ENCODE measurements at regions not wholly inside any gene's neighbourhood (a gene's known extent, or its start where the extent isn't known, plus 50 kb on each side); places are given as distances from the start of the nearest gene placed in this dataset.

DNA sequence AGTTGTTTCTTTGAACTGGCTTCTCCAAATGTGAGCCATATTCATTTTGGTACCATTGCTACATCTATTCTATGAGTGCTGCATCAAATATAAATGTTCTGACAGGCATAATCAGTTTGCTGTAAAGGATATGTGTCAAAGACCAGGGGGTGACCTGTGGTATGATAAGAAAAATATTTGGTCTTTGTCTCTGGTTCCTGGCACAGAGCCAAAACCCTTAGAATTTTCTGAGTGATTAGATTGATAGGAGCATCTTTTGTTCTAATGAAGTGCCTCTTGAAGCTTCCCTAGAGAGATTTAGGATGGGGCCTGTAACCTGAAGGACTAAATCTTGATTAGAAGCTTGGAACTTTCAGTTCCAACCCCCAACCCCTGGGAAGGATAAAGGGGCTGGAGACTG lies 256.3 kb downstream of the NNT start:
- no peak for DNase-seq (ENCODE audit: low read depth)
- TF ChIP-seq, protein P1, sequence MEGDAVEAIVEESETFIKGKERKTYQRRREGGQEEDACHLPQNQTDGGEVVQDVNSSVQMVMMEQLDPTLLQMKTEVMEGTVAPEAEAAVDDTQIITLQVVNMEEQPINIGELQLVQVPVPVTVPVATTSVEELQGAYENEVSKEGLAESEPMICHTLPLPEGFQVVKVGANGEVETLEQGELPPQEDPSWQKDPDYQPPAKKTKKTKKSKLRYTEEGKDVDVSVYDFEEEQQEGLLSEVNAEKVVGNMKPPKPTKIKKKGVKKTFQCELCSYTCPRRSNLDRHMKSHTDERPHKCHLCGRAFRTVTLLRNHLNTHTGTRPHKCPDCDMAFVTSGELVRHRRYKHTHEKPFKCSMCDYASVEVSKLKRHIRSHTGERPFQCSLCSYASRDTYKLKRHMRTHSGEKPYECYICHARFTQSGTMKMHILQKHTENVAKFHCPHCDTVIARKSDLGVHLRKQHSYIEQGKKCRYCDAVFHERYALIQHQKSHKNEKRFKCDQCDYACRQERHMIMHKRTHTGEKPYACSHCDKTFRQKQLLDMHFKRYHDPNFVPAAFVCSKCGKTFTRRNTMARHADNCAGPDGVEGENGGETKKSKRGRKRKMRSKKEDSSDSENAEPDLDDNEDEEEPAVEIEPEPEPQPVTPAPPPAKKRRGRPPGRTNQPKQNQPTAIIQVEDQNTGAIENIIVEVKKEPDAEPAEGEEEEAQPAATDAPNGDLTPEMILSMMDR (IDR thresholded peaks at IDR 0.05; ENCODE audit: control insufficient read depth, insufficient read depth, low read depth, low read length, missing control alignments) = no peak
- H3K4me3 ChIP-seq (ENCODE audit: control insufficient read depth, low read depth, low read length) = no peak overlapping the region

DNA sequence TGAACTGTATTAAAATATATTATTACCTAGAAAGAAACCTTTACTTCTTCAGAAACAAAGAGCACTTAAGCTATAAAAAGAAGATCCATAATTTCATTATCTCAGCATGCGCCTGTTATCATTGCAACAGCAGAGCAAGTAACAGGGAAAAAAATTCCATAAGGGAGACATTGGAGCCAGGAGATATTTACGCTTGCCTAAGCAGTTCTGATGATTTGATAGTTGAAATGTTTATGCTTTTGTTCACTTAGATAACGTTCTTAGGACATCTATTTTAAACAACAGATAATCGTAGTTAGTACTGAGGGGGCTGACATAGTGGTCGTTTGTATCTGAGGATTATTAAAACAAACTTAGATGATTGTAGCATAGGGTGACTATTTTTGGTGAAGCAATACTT lies 252.5 kb downstream of the NNT start:
- no peak overlapping the region for H3K4me3 ChIP-seq (ENCODE audit: control insufficient read depth, low read depth, low read length)
- TF ChIP-seq, protein P1 (IDR thresholded peaks at IDR 0.05; ENCODE audit: control insufficient read depth, insufficient read depth, low read depth, low read length, missing control alignments) = no peak
- no peak for DNase-seq (ENCODE audit: low read depth)

DNA sequence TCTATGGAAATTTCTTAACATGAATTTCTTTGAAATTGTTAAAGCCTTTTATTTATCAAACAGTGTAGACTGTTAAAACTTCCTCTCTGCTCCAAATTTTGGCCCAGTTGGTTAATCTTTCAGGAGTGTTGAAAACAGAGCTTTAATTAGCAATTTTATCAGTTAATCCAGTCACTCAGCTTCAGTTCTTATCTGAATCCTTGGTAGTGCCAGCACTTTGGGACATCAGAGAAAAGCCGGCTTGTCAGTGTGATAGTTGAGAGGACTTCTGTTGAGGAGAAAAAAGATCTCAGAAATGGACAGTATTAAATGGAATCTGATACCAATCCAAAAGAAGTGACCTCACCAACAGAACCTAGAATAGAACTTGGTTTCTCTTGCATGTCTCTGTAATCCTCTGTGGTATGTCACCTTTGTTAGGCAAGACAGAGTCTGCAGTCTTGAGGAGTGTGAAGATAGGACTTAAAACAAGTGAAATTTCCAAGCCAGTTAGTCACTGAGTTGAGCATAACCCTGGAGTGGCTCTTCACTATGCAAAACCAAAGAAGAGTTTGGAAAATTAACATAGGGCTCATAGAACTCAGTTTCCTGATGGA lies 251.8 kb downstream of the NNT start:
- DNase-seq (ENCODE audit: low read depth) = no peak
- H3K4me3 ChIP-seq (ENCODE audit: control insufficient read depth, low read depth, low read length) = no peak overlapping the region
- TF ChIP-seq, protein P1 (IDR thresholded peaks at IDR 0.05; ENCODE audit: control insufficient read depth, insufficient read depth, low read depth, low read length, missing control alignments) = no peak

DNA sequence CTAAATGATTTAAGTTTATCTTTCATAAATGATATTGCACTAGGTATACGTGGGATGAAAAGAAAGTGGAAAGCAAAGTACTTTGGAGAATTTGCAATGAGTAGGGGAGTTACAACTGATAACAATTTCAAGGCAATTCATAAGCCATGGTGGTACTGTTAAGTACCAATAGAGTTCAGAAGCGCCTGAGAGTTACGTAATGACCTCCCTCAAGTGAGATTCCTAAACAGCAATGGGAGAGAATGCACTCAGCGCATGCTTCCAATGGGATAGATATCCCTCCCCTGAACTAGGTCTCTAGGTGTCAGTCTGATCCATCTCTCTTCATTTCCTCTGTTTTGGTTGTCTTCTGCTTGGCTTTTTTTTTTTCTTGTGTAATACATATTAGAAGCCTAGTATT lies 249.3 kb downstream of the NNT start:
- TF ChIP-seq, protein P1 (IDR thresholded peaks at IDR 0.05; ENCODE audit: control insufficient read depth, insufficient read depth, low read depth, low read length, missing control alignments) = no peak
- no peak overlapping the region for H3K4me3 ChIP-seq (ENCODE audit: control insufficient read depth, low read depth, low read length)
- DNase-seq (ENCODE audit: low read depth) = no peak

DNA sequence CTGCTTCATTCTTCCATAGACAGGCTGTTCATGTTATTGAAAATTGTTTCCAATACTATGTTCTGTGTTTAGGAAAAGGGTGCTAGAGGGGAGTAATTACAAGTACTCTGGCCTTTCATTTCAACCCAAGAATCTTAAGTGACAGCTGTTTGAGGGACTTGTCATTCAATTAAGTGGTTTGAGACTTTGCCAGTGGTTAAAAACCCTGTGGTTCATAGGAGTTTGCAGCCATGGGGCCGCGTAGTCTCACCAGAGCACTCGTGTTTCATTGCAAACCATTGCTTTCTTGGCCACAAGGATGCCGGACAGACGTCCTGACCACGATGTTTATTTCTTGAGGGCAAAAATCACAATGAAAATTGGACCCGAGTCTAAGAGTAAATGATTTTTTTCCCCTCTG lies 248.8 kb downstream of the NNT start:
- DNase-seq (ENCODE audit: low read depth) = no peak
- TF ChIP-seq, protein P1 (IDR thresholded peaks at IDR 0.05; ENCODE audit: control insufficient read depth, insufficient read depth, low read depth, low read length, missing control alignments) = no peak
- H3K4me3 ChIP-seq (ENCODE audit: control insufficient read depth, low read depth, low read length) = no peak overlapping the region

DNA sequence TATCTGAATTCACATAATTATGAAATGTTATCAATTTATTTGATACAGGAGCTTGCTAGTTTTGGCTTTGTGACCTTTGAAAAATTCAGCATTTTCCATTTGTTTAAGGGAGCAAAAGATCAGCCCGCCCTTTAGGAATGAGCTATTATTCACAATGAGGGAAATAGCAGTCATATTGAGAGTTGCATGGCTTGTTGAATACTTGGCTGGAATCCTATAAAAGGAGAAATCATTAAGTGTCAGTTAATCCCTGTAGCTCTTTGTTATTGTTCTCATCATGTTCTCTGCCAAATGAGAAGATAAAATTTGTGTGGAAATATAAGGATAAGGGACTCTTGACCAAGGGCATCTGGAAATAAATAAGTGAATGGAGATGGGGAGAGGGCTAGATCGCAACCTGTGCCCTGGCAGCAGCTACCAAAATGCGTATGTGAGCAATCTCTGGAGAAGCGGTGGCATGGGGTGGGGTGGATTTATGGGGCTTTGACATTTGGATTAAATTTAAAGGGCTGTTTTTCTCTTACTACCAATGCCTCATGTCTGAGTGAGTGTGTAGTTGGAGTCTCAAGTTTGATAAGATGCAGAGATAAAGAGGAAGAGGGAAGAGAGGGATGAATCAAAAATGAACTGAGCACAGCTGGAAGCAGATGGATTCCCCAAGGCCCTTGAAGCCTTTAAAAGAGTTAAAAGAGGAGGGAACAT lies 237.6 kb downstream of the NNT start:
- no peak for DNase-seq (ENCODE audit: low read depth)
- no peak overlapping the region for H3K4me3 ChIP-seq (ENCODE audit: control insufficient read depth, low read depth, low read length)
- TF ChIP-seq, protein P1 (IDR thresholded peaks at IDR 0.05; ENCODE audit: control insufficient read depth, insufficient read depth, low read depth, low read length, missing control alignments) = no peak

Data from AG09309 (cell line).